Gastrocnemius medialis (tissue), 4 donors: ENCODE measurements at regions not wholly inside any gene's neighbourhood (a gene's known extent, or its start where the extent isn't known, plus 50 kb on each side); places are given as distances from the start of the nearest gene placed in this dataset.

Source experiments
- CTCF ChIP-seq, 5 experiments: fragments of 450-650 bp in 3 of 5; fragments of 200-600 bp in 2 of 5; sonication (generic) in 2 of 5; IDR thresholded peaks in 4 of 5; conservative IDR thresholded peaks in 1 of 5; 1 replicate in 4 of 5; 2 replicates in 1 of 5; pipeline ENCODE4 v1.5.1; 2016 to 2019; ENCODE audit warnings: antibody characterized with exemption in 5 of 5, mild to moderate bottlenecking in 3 of 5, moderate library complexity in 3 of 5
- POLR2A ChIP-seq, 2 donors: fragments of 450-650 bp; IDR thresholded peaks; one replicate each; pipeline ENCODE4 v1.6.1; 2017; ENCODE audit warnings: antibody characterized with exemption in 2 of 2, mild to moderate bottlenecking in 2 of 2, moderate library complexity in 2 of 2

- no peak for TF ChIP-seq CTCF (IDR thresholded peaks at IDR 0.05 in 4 of 5, conservative IDR thresholded peaks at IDR 0.05 in 1 of 5)
- TF ChIP-seq POLR2A (IDR thresholded peaks at IDR 0.05), result no peak
These were observed 361.1 kb downstream of the TRAM1L1 start for GRCh38 chr4:116724249-116724648.
